Stimulated activated CD8-positive, alpha-beta memory T cell treated with anti-CD3 and anti-CD28 coated beads, Interleukin-15, amount 100 ng/mL, for 48 hours (primary cell): ENCODE measurements at regions not wholly inside any gene's neighbourhood (a gene's known extent, or its start where the extent isn't known, plus 50 kb on each side); places are given as distances from the start of the nearest gene placed in this dataset.

Experiments
- DNase-seq, 2 donors: peaks; one replicate each; pipeline ENCODE4 v3.0.0-alpha.2; 2020; ENCODE audit warnings: low read depth in 2 of 2

- no peak for DNase-seq
Observed at GRCh38 chr3:72058493-72059081, 273.6 kb upstream of the PROK2 start.

DNA sequence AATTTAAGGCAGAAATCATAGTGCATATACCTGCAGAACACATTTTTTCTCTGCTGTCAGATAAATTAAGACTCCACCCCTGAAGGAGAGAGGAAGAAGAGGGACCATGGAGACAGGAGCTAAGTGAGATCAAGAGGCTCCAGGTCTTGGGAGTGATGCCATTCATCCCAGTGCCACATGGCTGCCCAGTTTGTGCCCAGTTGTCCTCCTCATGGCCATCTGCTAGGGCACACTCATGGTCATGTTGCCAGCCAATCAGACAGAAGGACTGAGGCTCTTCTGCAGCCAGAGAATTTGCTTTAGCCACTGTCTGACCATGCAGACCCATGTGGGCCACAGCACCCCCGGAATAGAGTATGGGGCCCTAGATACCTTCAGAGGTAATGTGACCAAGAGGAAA, 270.5 kb upstream of the PROK2 start:
- DNase-seq, result no peak

- DNase-seq, result no peak
Observed at GRCh38 chr3:72054976-72055375, 270.0 kb upstream of the PROK2 start.

DNA sequence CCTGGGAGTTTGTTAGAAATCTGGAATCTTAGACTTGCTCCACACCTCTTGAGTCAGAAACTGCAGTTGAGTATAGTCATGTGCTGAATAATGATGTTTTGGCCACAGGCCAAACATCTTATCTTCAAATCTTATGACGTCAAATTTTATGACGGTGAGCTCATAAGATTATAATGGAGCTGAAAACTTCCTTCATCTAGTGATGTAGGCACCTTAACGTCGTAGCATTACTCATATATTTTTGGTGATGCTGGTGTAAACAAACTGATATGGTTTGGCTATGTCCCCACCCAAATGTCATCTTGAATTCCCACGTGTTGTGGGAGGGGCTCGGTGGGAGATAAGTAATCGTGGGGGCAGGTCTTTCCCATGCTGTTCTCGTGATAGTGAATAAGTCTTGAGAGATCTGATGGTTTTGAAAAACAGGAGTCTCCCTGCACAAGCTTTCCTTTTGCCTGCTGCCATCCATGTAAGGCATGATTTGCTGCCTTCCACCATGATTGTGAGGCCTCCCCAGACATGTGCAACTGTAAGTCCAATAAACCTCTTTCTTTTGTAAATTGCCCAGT, 268.0 kb upstream of the PROK2 start:
- DNase-seq, result no peak

DNA sequence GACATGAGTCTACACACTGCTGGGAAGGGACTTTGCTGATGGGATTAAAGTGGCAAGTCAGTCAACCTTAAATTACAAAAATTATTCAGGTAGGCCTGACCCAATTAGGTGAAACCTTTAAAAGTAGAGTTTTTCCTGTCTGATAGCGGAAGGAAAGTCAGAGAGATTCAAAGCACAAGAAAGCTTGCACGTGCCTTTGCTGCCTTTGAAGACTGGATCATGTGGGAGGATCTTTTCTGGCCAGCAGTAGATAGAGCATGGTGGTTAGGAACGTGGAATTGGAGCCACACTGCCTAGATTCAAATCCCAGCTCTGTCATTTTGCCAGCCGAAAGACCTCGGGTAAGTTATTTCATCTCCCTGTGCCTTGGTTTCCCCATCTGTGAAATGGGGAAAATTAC, 265.8 kb upstream of the PROK2 start:
- no peak for DNase-seq

- DNase-seq, result no peak
Observed at GRCh38 chr3:72050048-72050632, 265.2 kb upstream of the PROK2 start.

DNA sequence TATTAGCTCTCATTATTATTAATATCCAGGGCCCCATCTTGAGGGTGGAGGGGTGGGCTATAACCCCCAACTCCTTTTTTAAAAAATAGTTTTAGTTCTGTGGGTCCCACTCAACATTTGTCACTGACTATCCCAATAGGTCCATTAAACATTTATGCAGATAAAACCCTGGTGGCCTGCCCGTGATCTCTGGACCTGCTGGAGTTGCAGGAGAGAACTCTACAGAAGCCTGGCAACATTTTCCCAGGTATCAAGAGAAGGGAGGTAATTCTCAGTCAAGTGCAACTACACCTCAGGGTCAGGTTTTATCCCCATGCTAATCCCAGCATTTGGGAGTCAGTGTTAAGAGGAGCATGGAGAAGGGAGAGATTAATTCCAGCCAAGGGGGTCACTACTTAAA, 264.4 kb upstream of the PROK2 start:
- no peak for DNase-seq

DNA sequence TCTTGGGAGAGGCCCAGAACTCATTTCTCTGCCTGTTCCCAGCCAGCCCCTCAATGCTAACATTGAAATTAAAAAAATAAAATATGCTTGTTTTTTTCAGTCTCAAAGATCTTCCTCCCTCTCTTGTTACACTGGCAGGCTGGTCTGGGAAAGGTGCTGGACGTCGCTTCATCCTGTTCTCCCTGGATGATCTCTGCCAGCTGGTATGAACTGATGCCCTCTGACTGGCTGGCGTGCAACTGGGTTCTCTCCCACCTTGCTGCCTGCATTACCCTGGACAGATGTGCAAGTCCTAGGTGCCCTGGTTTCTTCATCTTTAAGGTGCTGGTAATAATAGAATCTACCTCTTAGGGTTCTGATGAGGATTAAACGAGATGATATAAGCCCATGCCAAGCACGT, 263.9 kb upstream of the PROK2 start:
- no peak for DNase-seq

GRCh38 chr3:72047221-72047871, 262.4 kb upstream of the PROK2 start:
- no peak for DNase-seq

GRCh38 chr3:72044231-72044855, 259.4 kb upstream of the PROK2 start:
- no peak for DNase-seq

- no peak for DNase-seq
Observed at GRCh38 chr3:72043204-72044133, 258.5 kb upstream of the PROK2 start.

DNA sequence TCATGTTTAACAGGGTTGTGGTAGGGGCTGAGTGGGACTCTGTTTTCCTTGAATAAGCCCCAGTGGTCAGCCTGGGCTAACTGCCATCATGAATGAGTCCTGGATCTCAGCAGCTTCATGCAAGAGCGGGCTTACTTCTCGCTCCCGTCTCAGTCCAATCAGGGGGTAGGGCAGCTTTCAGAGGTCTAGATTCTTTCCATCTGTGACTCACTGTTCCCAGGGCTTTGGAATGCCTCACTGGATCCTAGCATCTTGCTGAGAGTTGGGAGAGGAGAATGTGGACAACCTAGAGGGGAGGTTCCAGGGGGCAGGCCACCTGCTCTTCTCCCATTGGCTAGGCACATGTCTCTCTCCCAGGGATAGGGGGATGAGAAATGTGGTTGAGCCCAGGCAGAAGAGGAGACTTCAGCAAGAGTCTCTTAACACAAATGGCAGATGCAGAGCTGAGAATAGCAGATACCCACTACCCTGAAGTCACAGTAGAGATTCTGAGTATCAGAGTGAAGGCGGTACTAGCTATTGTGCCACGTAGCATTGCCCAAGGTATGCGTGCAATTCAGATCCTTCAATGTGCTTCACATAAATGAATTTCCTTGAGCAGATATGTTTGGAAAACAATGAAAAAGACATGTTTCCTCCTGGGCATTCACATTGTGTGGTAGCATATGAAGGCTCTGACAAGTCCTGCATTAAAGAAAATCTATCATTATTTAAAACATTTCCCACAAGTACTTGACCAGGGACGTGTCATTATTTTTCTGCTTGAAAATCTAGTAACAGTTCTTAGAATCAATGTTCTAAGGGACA, 257.7 kb upstream of the PROK2 start:
- no peak for DNase-seq

GRCh38 chr3:72041511-72041910, 256.6 kb upstream of the PROK2 start:
- DNase-seq, result no peak

- DNase-seq, result no peak
Observed at GRCh38 chr3:72041076-72041475, 256.1 kb upstream of the PROK2 start.

- no peak for DNase-seq
Observed at GRCh38 chr3:72039677-72040076, 254.7 kb upstream of the PROK2 start.

DNA sequence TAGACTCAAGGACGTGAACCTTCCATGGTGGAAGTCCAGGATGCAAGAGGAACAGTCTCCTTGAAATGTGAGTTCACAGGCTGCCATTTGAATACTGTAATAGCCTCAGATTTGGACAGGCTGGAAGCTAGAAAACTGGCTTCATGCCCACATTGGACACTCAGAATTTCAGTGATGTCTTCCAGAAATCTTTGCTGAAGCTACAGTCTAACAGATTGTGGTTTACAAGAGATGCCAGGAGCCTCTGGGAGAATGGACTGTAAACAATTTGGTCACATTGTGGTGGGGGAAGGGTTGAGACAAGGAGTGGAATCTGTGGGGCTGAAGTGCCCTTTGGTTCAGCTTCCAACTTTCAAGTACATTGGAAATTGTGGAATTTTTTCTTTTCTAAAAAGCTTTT, 252.0 kb upstream of the PROK2 start:
- no peak for DNase-seq

- no peak for DNase-seq
Observed at GRCh38 chr3:72035606-72036005, 250.7 kb upstream of the PROK2 start.

DNA sequence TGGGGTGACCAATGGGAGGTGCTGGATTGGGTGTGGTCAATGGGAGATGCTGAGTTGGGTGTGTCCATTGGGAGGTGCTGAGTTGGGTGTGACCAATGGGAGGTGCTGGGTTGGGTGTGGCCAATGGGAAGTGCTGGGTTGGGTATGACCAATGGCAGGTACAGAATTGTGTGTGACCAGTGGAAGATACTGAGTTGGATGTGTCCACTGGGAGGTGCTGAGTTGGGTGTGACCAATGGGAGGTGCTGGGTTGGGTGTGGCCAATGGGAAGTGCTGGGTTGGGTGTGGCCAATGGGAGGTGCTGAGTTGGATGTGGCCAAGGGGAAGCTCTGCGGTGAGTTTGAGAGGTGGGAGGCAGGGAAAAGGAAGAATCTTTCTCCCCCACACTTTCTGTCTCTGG, 250.0 kb upstream of the PROK2 start:
- no peak for DNase-seq

DNA sequence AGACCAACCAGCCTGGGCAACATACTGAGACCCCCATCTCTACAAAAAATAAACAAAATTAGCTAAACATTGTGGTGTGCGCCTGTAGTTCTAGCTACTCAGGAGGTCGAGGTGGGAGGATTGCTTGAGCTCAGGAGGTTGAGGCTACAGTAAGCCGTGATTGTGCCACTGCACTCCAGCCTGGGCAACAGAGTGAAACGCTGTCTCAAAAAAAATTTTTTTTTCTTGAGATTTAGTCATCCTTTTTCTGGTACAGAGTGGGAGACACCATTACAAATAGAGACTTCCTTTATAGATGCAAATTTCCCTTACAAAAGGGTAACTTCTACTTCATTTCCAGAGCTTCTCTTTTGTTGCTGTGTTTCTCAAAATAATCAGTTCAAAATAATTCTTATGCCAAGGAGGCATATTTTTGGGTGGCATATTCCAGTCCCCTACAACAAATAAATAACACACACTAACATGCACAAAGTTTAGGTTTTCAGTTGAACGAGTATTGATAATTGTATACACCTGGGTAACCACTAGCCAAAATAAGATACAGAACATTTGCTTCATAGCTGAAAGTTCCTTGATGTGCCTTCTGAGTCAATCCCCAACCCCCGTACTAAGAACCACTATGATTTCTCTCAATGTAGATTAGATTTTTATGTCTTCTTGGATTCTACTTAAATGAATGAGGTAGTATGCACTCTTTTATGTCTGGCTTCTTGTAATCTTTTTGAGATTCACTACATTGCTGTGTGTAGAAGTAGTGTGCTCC, 248.9 kb upstream of the PROK2 start:
- DNase-seq, result no peak
